ENCODE measurements at regions not wholly inside any gene's neighbourhood (a gene's known extent, or its start where the extent isn't known, plus 50 kb on each side); places are given as distances from the start of the nearest gene placed in this dataset.

DNA sequence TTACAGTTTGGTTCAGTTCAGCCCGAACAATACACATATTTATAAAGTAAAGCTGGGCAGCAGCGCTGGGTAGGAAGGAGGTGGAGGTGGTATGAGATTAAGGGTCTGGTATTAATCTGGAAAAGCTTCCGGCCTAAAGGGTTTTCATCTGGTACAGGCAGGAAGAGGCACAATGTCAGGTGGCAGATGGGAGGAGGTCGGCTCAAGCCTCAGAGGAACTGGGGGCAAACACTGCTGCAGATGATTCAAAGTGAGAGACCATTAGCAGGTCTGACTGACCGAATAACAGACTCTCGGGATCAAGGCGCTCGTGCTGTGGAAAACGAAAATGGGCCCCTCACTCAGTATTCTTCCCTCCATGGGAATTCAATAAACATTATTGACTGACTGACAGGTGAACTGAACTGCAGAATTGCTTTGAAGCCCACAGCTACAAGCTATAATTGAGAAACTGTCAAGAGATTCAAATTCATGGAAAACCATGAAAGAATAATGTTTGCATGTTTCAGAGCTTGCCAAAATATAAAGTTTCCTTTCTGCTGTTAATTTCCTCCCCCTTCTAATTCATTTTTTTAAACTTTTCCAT, 75.3 kb downstream of the TMEM167A start:
- Mint-ChIP-seq H3K36me3 (ENCODE audit: low read depth, unreplicated experiment) (peaks cover 1% of the 10 kb centered on the region), H3K4me1 (ENCODE audit: low read depth, unreplicated experiment) (peaks cover 23% of the 10 kb centered on the region), H3K9me3 (ENCODE audit: unreplicated experiment) (no peaks in the 10 kb centered on the region), H3K27me3 (ENCODE audit: low read depth, unreplicated experiment) (no peaks in the 10 kb centered on the region), H3K27ac (ENCODE audit: unreplicated experiment) (peak overlapping the region; percentile 34), H3K4me3 (ENCODE audit: unreplicated experiment) (no peak overlapping the region)
- H4K20me1 ChIP-seq (ENCODE audit: insufficient read depth, low read length): no peaks in the 10 kb centered on the region
- no peak overlapping the region for H3K27ac ChIP-seq (ENCODE audit: low read depth, low read length)
- H3K36me3 ChIP-seq (ENCODE audit: insufficient read depth, low read length): no peaks in the 10 kb centered on the region
- no peaks in the 10 kb centered on the region for H3K79me2 ChIP-seq (ENCODE audit: insufficient read depth, low read length)
- H3K9ac ChIP-seq (ENCODE audit: low read length): no peak overlapping the region
- H3K9me3 ChIP-seq (ENCODE audit: insufficient read depth, low read depth, low read length): no peaks in the 10 kb centered on the region
- DNase-seq (ENCODE audit: low read depth) (no peak), FAIRE-seq (no peak)
- no peaks in the 10 kb centered on the region for H3K27me3 ChIP-seq (ENCODE audit: insufficient read depth, low read length)
- no peak overlapping the region for H3K4me2 ChIP-seq (ENCODE audit: low read length)
- H2AFZ ChIP-seq (ENCODE audit: low read depth, low read length): no peak overlapping the region
- H3K4me1 ChIP-seq (ENCODE audit: insufficient read depth, low read length): no peaks in the 10 kb centered on the region
- TF ChIP-seq EZH2 (IDR thresholded peaks at IDR 0.05; ENCODE audit: insufficient read depth, low read length): no peak
- TF ChIP-seq, protein P1, sequence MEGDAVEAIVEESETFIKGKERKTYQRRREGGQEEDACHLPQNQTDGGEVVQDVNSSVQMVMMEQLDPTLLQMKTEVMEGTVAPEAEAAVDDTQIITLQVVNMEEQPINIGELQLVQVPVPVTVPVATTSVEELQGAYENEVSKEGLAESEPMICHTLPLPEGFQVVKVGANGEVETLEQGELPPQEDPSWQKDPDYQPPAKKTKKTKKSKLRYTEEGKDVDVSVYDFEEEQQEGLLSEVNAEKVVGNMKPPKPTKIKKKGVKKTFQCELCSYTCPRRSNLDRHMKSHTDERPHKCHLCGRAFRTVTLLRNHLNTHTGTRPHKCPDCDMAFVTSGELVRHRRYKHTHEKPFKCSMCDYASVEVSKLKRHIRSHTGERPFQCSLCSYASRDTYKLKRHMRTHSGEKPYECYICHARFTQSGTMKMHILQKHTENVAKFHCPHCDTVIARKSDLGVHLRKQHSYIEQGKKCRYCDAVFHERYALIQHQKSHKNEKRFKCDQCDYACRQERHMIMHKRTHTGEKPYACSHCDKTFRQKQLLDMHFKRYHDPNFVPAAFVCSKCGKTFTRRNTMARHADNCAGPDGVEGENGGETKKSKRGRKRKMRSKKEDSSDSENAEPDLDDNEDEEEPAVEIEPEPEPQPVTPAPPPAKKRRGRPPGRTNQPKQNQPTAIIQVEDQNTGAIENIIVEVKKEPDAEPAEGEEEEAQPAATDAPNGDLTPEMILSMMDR (IDR thresholded peaks at IDR 0.05; ENCODE audit: insufficient read depth, low read depth, low read length): no peak
- no peak overlapping the region for H3K4me3 ChIP-seq (ENCODE audit: insufficient read depth, low read depth, low read length)

DNA sequence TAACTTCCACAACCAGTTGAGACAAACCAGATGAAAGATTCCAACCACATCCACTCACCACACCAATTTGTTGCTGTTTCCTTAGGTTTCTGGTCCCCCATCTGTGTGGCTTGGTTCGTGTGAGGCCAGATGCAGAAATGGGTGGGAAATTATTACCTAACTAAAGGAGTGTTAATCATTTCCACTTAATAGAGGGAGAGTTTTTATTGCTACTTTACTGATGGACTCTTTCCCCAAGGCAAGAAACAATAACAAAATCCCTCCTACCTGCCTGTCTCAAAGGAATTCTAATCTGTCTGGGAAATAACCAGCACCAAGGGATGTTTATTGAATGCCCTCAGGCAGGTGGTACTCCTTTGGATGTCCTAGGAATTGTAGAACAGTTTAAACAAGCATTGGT, 76.3 kb downstream of the TMEM167A start:
- TF ChIP-seq, protein P1 (IDR thresholded peaks at IDR 0.05; ENCODE audit: insufficient read depth, low read depth, low read length): no peak
- no peak for TF ChIP-seq EZH2 (IDR thresholded peaks at IDR 0.05; ENCODE audit: insufficient read depth, low read length)
- Mint-ChIP-seq H3K36me3 (ENCODE audit: low read depth, unreplicated experiment) (peaks cover 1% of the 10 kb centered on the region), H3K27me3 (ENCODE audit: low read depth, unreplicated experiment) (no peaks in the 10 kb centered on the region), H3K4me1 (ENCODE audit: low read depth, unreplicated experiment) (peaks cover 23% of the 10 kb centered on the region), H3K9me3 (ENCODE audit: unreplicated experiment) (no peaks in the 10 kb centered on the region), H3K4me3 (ENCODE audit: unreplicated experiment) (no peak overlapping the region), H3K27ac (ENCODE audit: unreplicated experiment) (peak overlapping the region; percentile 87)
- no peaks in the 10 kb centered on the region for H3K36me3 ChIP-seq (ENCODE audit: insufficient read depth, low read length)
- H3K4me2 ChIP-seq (ENCODE audit: low read length): no peak overlapping the region
- no peaks in the 10 kb centered on the region for H3K4me1 ChIP-seq (ENCODE audit: insufficient read depth, low read length)
- no peak overlapping the region for H2AFZ ChIP-seq (ENCODE audit: low read depth, low read length)
- H3K4me3 ChIP-seq (ENCODE audit: insufficient read depth, low read depth, low read length): no peak overlapping the region
- H4K20me1 ChIP-seq (ENCODE audit: insufficient read depth, low read length): no peaks in the 10 kb centered on the region
- H3K9me3 ChIP-seq (ENCODE audit: insufficient read depth, low read depth, low read length): no peaks in the 10 kb centered on the region
- no peak for FAIRE-seq
- H3K27ac ChIP-seq (ENCODE audit: low read depth, low read length): no peak overlapping the region
- DNase-seq (ENCODE audit: low read depth): no peak
- H3K9ac ChIP-seq (ENCODE audit: low read length): no peak overlapping the region
- H3K79me2 ChIP-seq (ENCODE audit: insufficient read depth, low read length): no peaks in the 10 kb centered on the region
- no peaks in the 10 kb centered on the region for H3K27me3 ChIP-seq (ENCODE audit: insufficient read depth, low read length)

DNA sequence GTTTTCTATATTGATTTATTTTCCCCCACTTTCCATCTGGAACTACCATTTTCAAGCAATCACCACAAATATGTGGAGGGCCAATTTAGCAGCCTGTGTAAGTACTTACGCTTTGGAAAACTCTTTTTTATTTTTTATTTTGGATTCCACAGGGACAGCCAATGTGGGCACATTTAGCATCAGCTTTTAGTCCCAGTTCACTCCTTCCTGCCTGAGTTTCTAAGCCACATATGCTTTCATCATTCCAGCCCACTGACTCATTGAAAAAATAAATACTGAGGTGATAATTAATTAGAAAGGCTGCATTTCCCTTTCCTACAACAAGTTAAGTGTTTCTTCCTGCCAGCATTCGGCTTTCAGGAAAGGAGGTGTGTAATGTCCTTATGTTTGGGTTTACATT, 76.8 kb downstream of the TMEM167A start:
- Mint-ChIP-seq H3K9me3 (ENCODE audit: unreplicated experiment) (no peaks in the 10 kb centered on the region), H3K27me3 (ENCODE audit: low read depth, unreplicated experiment) (no peaks in the 10 kb centered on the region), H3K36me3 (ENCODE audit: low read depth, unreplicated experiment) (peaks cover 1% of the 10 kb centered on the region), H3K4me1 (ENCODE audit: low read depth, unreplicated experiment) (peaks cover 23% of the 10 kb centered on the region), H3K4me3 (ENCODE audit: unreplicated experiment) (no peak overlapping the region), H3K27ac (ENCODE audit: unreplicated experiment) (peak overlapping the region; percentile 87)
- Histone ChIP-seq H3K9ac (ENCODE audit: low read length) (no peak overlapping the region), H3K27ac (ENCODE audit: low read depth, low read length) (no peak overlapping the region), H3K4me3 (ENCODE audit: insufficient read depth, low read depth, low read length) (no peak overlapping the region), H3K9me3 (ENCODE audit: insufficient read depth, low read depth, low read length) (no peaks in the 10 kb centered on the region), H4K20me1 (ENCODE audit: insufficient read depth, low read length) (no peaks in the 10 kb centered on the region), H3K4me1 (ENCODE audit: insufficient read depth, low read length) (no peaks in the 10 kb centered on the region), H3K4me2 (ENCODE audit: low read length) (no peak overlapping the region), H3K27me3 (ENCODE audit: insufficient read depth, low read length) (no peaks in the 10 kb centered on the region), H2AFZ (ENCODE audit: low read depth, low read length) (no peak overlapping the region), H3K79me2 (ENCODE audit: insufficient read depth, low read length) (no peaks in the 10 kb centered on the region), H3K36me3 (ENCODE audit: insufficient read depth, low read length) (no peaks in the 10 kb centered on the region)
- no peak for FAIRE-seq
- TF ChIP-seq EZH2 (IDR thresholded peaks at IDR 0.05; ENCODE audit: insufficient read depth, low read length): no peak
- TF ChIP-seq, protein P1 (IDR thresholded peaks at IDR 0.05; ENCODE audit: insufficient read depth, low read depth, low read length): no peak
- peak; percentile 80 for DNase-seq (ENCODE audit: low read depth)
